ENCODE measurements at regions not wholly inside any gene's neighbourhood (a gene's known extent, or its start where the extent isn't known, plus 50 kb on each side); places are given as distances from the start of the nearest gene placed in this dataset.

GRCh38 chr10:78356291-78356900, 322.7 kb downstream of the RPS24 start:
- 92 to 94% (median 93%) methylated on average over 10 of the region's 10 CpGs for WGBS, 4 donors
- Histone ChIP-seq H3K27ac (no peak overlapping the region), H3K36me3 (replicated peaks in 1 of 2) (no peaks in the 10 kb centered on the region), H3K9me3 (replicated peaks in 1 of 3) (no peaks in the 10 kb centered on the region), H3K4me1 (replicated peaks in 1 of 2) (no peaks in the 10 kb centered on the region), H3K27me3 (no peaks in the 10 kb centered on the region), H3K4me3 (no peak overlapping the region)
- TF ChIP-seq POLR2A (IDR thresholded peaks at IDR 0.05) (no peak), CTCF (IDR thresholded peaks at IDR 0.05) (no peak)
- no peak for DNase-seq
- intact Hi-C loops (cut with DNase I) = no loop called here

GRCh38 chr10:78357141-78358063, 323.7 kb downstream of the RPS24 start:
- DNase-seq = no peak
- Histone ChIP-seq H3K4me1 (replicated peaks in 1 of 2) (no peaks in the 10 kb centered on the region), H3K9me3 (replicated peaks in 1 of 3) (no peaks in the 10 kb centered on the region), H3K36me3 (replicated peaks in 1 of 2) (no peaks in the 10 kb centered on the region), H3K27me3 (no peaks in the 10 kb centered on the region), H3K4me3 (no peak overlapping the region), H3K27ac (no peak overlapping the region)
- TF ChIP-seq CTCF (IDR thresholded peaks at IDR 0.05) = no peak
- TF ChIP-seq POLR2A (IDR thresholded peaks at IDR 0.05) = no peak
- intact Hi-C loops (cut with DNase I) = no loop called here
- WGBS, 4 donors = 77 to 85% (median 78%) methylated on average over 16 of the region's 16 CpGs

- TF ChIP-seq POLR2A (IDR thresholded peaks at IDR 0.05) = no peak
- Histone ChIP-seq H3K4me1 (replicated peaks in 1 of 2) (no peaks in the 10 kb centered on the region), H3K27me3 (no peaks in the 10 kb centered on the region), H3K27ac (no peak overlapping the region), H3K36me3 (replicated peaks in 1 of 2) (no peaks in the 10 kb centered on the region), H3K9me3 (replicated peaks in 1 of 3) (no peaks in the 10 kb centered on the region), H3K4me3 (no peak overlapping the region)
- intact Hi-C loops (cut with DNase I) = no loop called here
- DNase-seq = no peak
- WGBS, 4 donors = 83 to 91% (median 86%) methylated on average over 3 to 5 of the region's 5 CpGs
Measured at GRCh38 chr10:78358351-78358750, 324.7 kb downstream of the RPS24 start.

- intact Hi-C loops (cut with DNase I) = no loop called here
- WGBS, 4 donors = 89 to 97% (median 96%) methylated on average over 5 of the region's 5 CpGs
Measured at GRCh38 chr10:78358982-78359381, 325.3 kb downstream of the RPS24 start.

More at GRCh38 chr10:78358982-78359381, 325.3 kb downstream of the RPS24 start:
- Histone ChIP-seq H3K9me3 (replicated peaks in 1 of 3) (no peaks in the 10 kb centered on the region), H3K4me3 (no peak overlapping the region), H3K36me3 (replicated peaks in 1 of 2) (no peaks in the 10 kb centered on the region), H3K27me3 (no peaks in the 10 kb centered on the region), H3K27ac (no peak overlapping the region), H3K4me1 (replicated peaks in 1 of 2) (no peaks in the 10 kb centered on the region)
- TF ChIP-seq CTCF (IDR thresholded peaks at IDR 0.05) (no peak), POLR2A (IDR thresholded peaks at IDR 0.05) (no peak)
- DNase-seq = no peak
